ENCODE measurements at regions not wholly inside any gene's neighbourhood (a gene's known extent, or its start where the extent isn't known, plus 50 kb on each side); places are given as distances from the start of the nearest gene placed in this dataset.

- Histone ChIP-seq H3K27ac (ENCODE audit: low read depth, low read length, poor library complexity, severe bottlenecking) (no peak overlapping the region), H3K4me3 (ENCODE audit: low read depth, low read length, poor library complexity, severe bottlenecking) (no peak overlapping the region), H3K9me3 (ENCODE audit: low read depth, low read length, poor library complexity, severe bottlenecking) (no peaks in the 10 kb centered on the region), H3K27me3 (replicated peaks; ENCODE audit: insufficient read depth, low read depth, low read length, poor library complexity) (no peaks in the 10 kb centered on the region), H3K36me3 (ENCODE audit: insufficient read depth, low read length, poor library complexity, severe bottlenecking) (no peaks in the 10 kb centered on the region), H3K4me1 (ENCODE audit: insufficient read depth, low read length, poor library complexity, severe bottlenecking) (peaks cover 14% of the 10 kb centered on the region)
- intact Hi-C loops (cut with micrococcal nuclease; ENCODE audit: unreplicated experiment) = no loop called here
- peak; percentile 90 for DNase-seq (ENCODE audit: low spot score)
- BruUV-seq (replicated peaks) = no TSS peak
- ChIA-PET CTCF (no interaction called here), POLR2A (ENCODE audit: low non-redundant PET) (no interaction called here)
- TF ChIP-seq CTCF (conservative IDR thresholded peaks at IDR 0.05; ENCODE audit: low read depth, low read length) (no peak), EZH2 (IDR thresholded peaks at IDR 0.05; ENCODE audit: borderline replicate concordance, low read depth, low read length, poor library complexity, severe bottlenecking) (no peak)
These were observed 203.1 kb upstream of the AUTS2 start for GRCh38 chr7:69395061-69395714.

DNA sequence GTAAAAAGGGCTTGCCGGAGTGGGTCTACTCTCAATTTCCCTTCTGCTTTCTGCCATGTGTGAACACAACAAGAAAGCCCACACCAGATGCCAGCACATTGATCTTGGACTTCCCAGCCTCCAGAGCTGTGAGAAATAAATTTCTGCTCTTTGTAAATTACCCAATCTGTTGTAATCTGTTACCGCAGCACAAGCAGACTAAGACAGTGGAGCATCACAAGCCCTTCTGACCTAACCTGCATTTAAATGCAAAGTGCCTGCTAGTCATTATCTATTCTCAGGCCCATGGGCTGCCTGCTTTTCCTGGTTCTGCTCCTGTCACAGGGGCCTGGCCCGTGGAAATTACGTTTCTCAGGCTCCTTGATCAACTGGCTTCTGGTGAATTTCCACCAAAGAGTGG lies 199.3 kb upstream of the AUTS2 start:
- intact Hi-C loops (cut with micrococcal nuclease; ENCODE audit: unreplicated experiment) = no loop called here
- BruUV-seq (replicated peaks) = no TSS peak
- DNase-seq (ENCODE audit: low spot score) = no peak
- POLR2A ChIA-PET (ENCODE audit: low non-redundant PET) = no interaction called here
- Histone ChIP-seq H3K4me3 (ENCODE audit: low read depth, low read length, poor library complexity, severe bottlenecking) (no peak overlapping the region), H3K36me3 (ENCODE audit: insufficient read depth, low read length, poor library complexity, severe bottlenecking) (no peaks in the 10 kb centered on the region), H3K27me3 (replicated peaks; ENCODE audit: insufficient read depth, low read depth, low read length, poor library complexity) (no peaks in the 10 kb centered on the region), H3K27ac (ENCODE audit: low read depth, low read length, poor library complexity, severe bottlenecking) (no peak overlapping the region), H3K4me1 (ENCODE audit: insufficient read depth, low read length, poor library complexity, severe bottlenecking) (peaks cover 14% of the 10 kb centered on the region), H3K9me3 (ENCODE audit: low read depth, low read length, poor library complexity, severe bottlenecking) (no peaks in the 10 kb centered on the region)
- no peak for TF ChIP-seq EZH2 (IDR thresholded peaks at IDR 0.05; ENCODE audit: borderline replicate concordance, low read depth, low read length, poor library complexity, severe bottlenecking)
- no peak for TF ChIP-seq CTCF (conservative IDR thresholded peaks at IDR 0.05; ENCODE audit: low read depth, low read length)
- CTCF ChIA-PET = no interaction called here

DNA sequence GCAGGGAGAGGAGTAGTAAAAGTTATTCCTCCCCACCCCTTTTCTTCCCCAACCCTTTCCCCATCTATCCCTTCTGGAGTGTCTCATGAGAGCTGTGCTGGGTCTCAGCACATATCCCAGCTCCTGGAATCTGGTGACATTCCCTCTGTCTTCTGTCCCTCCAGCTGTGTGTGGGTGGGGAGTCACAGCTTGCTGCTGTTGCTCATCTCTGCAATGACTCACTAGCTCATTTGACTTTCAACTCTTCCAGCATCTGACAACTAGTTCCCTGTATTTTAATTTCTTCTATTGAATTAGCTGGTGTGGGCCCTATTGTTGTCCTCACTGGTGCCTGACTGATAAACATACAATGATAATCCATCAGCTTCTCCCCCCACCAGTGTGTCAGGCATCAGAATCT lies 198.9 kb upstream of the AUTS2 start:
- BruUV-seq (replicated peaks) = no TSS peak
- Histone ChIP-seq H3K27me3 (replicated peaks; ENCODE audit: insufficient read depth, low read depth, low read length, poor library complexity) (no peaks in the 10 kb centered on the region), H3K27ac (ENCODE audit: low read depth, low read length, poor library complexity, severe bottlenecking) (no peak overlapping the region), H3K4me1 (ENCODE audit: insufficient read depth, low read length, poor library complexity, severe bottlenecking) (peaks cover 14% of the 10 kb centered on the region), H3K4me3 (ENCODE audit: low read depth, low read length, poor library complexity, severe bottlenecking) (no peak overlapping the region), H3K36me3 (ENCODE audit: insufficient read depth, low read length, poor library complexity, severe bottlenecking) (no peaks in the 10 kb centered on the region), H3K9me3 (ENCODE audit: low read depth, low read length, poor library complexity, severe bottlenecking) (no peaks in the 10 kb centered on the region)
- intact Hi-C loops (cut with micrococcal nuclease; ENCODE audit: unreplicated experiment) = no loop called here
- ChIA-PET POLR2A (ENCODE audit: low non-redundant PET) (no interaction called here), CTCF (no interaction called here)
- DNase-seq (ENCODE audit: low spot score) = peak; percentile 80
- TF ChIP-seq EZH2 (IDR thresholded peaks at IDR 0.05; ENCODE audit: borderline replicate concordance, low read depth, low read length, poor library complexity, severe bottlenecking) (no peak), CTCF (conservative IDR thresholded peaks at IDR 0.05; ENCODE audit: low read depth, low read length) (no peak)

All from A673 (cell line).